ENCODE measurements at regions not wholly inside any gene's neighbourhood (a gene's known extent, or its start where the extent isn't known, plus 50 kb on each side); places are given as distances from the start of the nearest gene placed in this dataset.

GRCh38 chr2:80778704-80779103 is 474.2 kb upstream of the LRRTM1 start:
- TF ChIP-seq CTCF (conservative IDR thresholded peaks at IDR 0.05 in 1 of 2, IDR thresholded peaks at IDR 0.05 in 1 of 2; ENCODE audit: low read depth in 1 of 2, low read length in 2 of 2) (no peak), EZH2 (IDR thresholded peaks at IDR 0.05; ENCODE audit: low read length, missing control alignments) (no peak)

Measured in fibroblast of lung (primary cell).